H1 (cell line): ENCODE measurements at regions not wholly inside any gene's neighbourhood (a gene's known extent, or its start where the extent isn't known, plus 50 kb on each side); places are given as distances from the start of the nearest gene placed in this dataset.

Experiments used
- CBX8 ChIP-seq: fragments of 300-800, 300-1000 bp; sonication (generic); IDR thresholded peaks from 2 replicates; pipeline ENCODE4 v1.7.1; 2016; ENCODE audit warnings: low read depth, low read length, borderline replicate concordance
- CTCF ChIP-seq, 3 experiments: IDR thresholded peaks; 1 replicate in 2 of 3; 2 replicates in 1 of 3; pipeline versions ENCODE4 v1.5.1 to v1.6.1; 2011; ENCODE audit warnings: low read length in 3 of 3, mild to moderate bottlenecking in 3 of 3, inconsistent platforms in 2 of 3, low read depth in 1 of 3, moderate library complexity in 1 of 3; ENCODE audit not compliant: insufficient read depth in 1 of 3; ENCODE audit errors: control extremely low read depth in 1 of 3
- EP300 ChIP-seq, 2 experiments: IDR thresholded peaks; 1 replicate in 1 of 2; 2 replicates in 1 of 2; pipeline ENCODE4 v1.6.1; 2011 to 2012; ENCODE audit warnings: low read depth in 2 of 2, low read length in 2 of 2, mild to moderate bottlenecking in 2 of 2, borderline replicate concordance in 1 of 2, inconsistent platforms in 1 of 2, moderate library complexity in 1 of 2
- EZH2 ChIP-seq: fragments of 200-600 bp; sonication (generic); IDR thresholded peaks from 2 replicates; pipeline ENCODE4 v1.7.1; 2012; ENCODE audit warnings: low read depth, mild to moderate bottlenecking, moderate library complexity, low read length, inconsistent platforms; ENCODE audit not compliant: severe bottlenecking
- MAFK ChIP-seq: IDR thresholded peaks from 2 replicates; pipeline ENCODE4 v1.6.1; 2012; ENCODE audit warnings: low read depth, mild to moderate bottlenecking, improper control_type of control experiment, low read length
- POLR2A ChIP-seq, 2 experiments: IDR thresholded peaks; 1 replicate in 1 of 2; 2 replicates in 1 of 2; pipeline ENCODE4 v1.6.1; 2011; ENCODE audit warnings: low read depth in 2 of 2, low read length in 2 of 2, mild to moderate bottlenecking in 2 of 2; ENCODE audit errors: control extremely low read depth in 1 of 2
- POLR2AphosphoS5 ChIP-seq: IDR thresholded peaks from 2 replicates; pipeline ENCODE4 v1.6.1; 2011; ENCODE audit warnings: low read depth, low read length
- RFX5 ChIP-seq: IDR thresholded peaks from 2 replicates; pipeline ENCODE4 v1.6.1; 2011; ENCODE audit warnings: low read depth, low read length, improper control_type of control experiment, borderline replicate concordance
- TBP ChIP-seq: IDR thresholded peaks from 2 replicates; pipeline ENCODE4 v1.6.1; 2011; ENCODE audit warnings: low read depth, low read length, improper control_type of control experiment
- USF2 ChIP-seq: IDR thresholded peaks from 2 replicates; pipeline ENCODE4 v1.6.1; 2011; ENCODE audit warnings: low read length, improper control_type of control experiment
- YY1 ChIP-seq: IDR thresholded peaks from 2 replicates; pipeline ENCODE4 v1.6.1; 2011; ENCODE audit warnings: low read depth, mild to moderate bottlenecking, low read length
- ZNF274 ChIP-seq: IDR thresholded peaks from 2 replicates; pipeline ENCODE4 v1.7.0; 2012; ENCODE audit warnings: low read length, borderline replicate concordance; ENCODE audit errors: extremely low read depth

- no peak for TF ChIP-seq EZH2
- TF ChIP-seq RFX5: no peak
- TF ChIP-seq MAFK: no peak
- TF ChIP-seq CTCF (IDR thresholded peaks at IDR 0.05; ENCODE audit: control extremely low read depth in 1 of 3, insufficient read depth in 1 of 3, low read depth in 1 of 3, low read length in 3 of 3): no peak
- no peak for TF ChIP-seq ZNF274
- TF ChIP-seq POLR2A (IDR thresholded peaks at IDR 0.05; ENCODE audit: control extremely low read depth in 1 of 2, low read depth in 2 of 2, low read length in 2 of 2): no peak
- no peak for TF ChIP-seq USF2
- TF ChIP-seq YY1: no peak
- no peak for TF ChIP-seq EP300 (IDR thresholded peaks at IDR 0.05; ENCODE audit: borderline replicate concordance in 1 of 2, low read depth in 2 of 2, low read length in 2 of 2)
- no peak for TF ChIP-seq POLR2AphosphoS5
- no peak for TF ChIP-seq CBX8
- TF ChIP-seq TBP: no peak
These were observed 205.8 kb upstream of the CTAGE1 start for GRCh38 chr18:22623513-22623912.
